GM12864 (cell line): ENCODE measurements at regions not wholly inside any gene's neighbourhood (a gene's known extent, or its start where the extent isn't known, plus 50 kb on each side); places are given as distances from the start of the nearest gene placed in this dataset.
A peak's percentile ranks its signal among the peaks of the same experiment; 100 is the strongest.

ENCODE experiments used
- DNase-seq: peaks from one replicate; pipeline ENCODE4 v3.0.0-alpha.2; 2011; ENCODE audit warnings: low read depth
- H3K4me3 ChIP-seq: 2 replicates; pipeline ENCODE4 v1.5.1; 2011; ENCODE audit warnings: mild to moderate bottlenecking, low read depth, low read length, control low read depth
- CTCF ChIP-seq: IDR thresholded peaks from 2 replicates; pipeline ENCODE4 v1.5.1; 2011; ENCODE audit warnings: low read depth, mild to moderate bottlenecking, moderate library complexity, low read length, control low read depth, inconsistent platforms; ENCODE audit errors: missing control alignments

- no peak overlapping the region for H3K4me3 ChIP-seq
- DNase-seq: no peak
Measured at GRCh38 chr9:90271707-90272106, 370.9 kb downstream of the DIRAS2 start.

GRCh38 chr9:90274725-90275124 is 367.9 kb downstream of the DIRAS2 start:
- no peak overlapping the region for H3K4me3 ChIP-seq
- no peak for DNase-seq
- no peak for TF ChIP-seq CTCF

More at GRCh38 chr9:90271707-90272106, 370.9 kb downstream of the DIRAS2 start:
- TF ChIP-seq CTCF: no peak

GRCh38 chr9:90285946-90286345 is 356.7 kb downstream of the DIRAS2 start:
- no peak for TF ChIP-seq CTCF
- no peak overlapping the region for H3K4me3 ChIP-seq
- DNase-seq: no peak

GRCh38 chr9:90287567-90288274 is 354.9 kb downstream of the DIRAS2 start:
- TF ChIP-seq CTCF: no peak
- DNase-seq: peak; percentile 21
- H3K4me3 ChIP-seq: no peak overlapping the region

GRCh38 chr9:90288275-90288639 is 354.4 kb downstream of the DIRAS2 start:
- no peak for TF ChIP-seq CTCF
- DNase-seq: no peak
- no peak overlapping the region for H3K4me3 ChIP-seq

GRCh38 chr9:90290716-90291485 is 351.7 kb downstream of the DIRAS2 start:
- no peak for TF ChIP-seq CTCF
- H3K4me3 ChIP-seq: no peak overlapping the region
- DNase-seq: no peak
